ENCODE measurements at regions not wholly inside any gene's neighbourhood (a gene's known extent, or its start where the extent isn't known, plus 50 kb on each side); places are given as distances from the start of the nearest gene placed in this dataset.

DNA sequence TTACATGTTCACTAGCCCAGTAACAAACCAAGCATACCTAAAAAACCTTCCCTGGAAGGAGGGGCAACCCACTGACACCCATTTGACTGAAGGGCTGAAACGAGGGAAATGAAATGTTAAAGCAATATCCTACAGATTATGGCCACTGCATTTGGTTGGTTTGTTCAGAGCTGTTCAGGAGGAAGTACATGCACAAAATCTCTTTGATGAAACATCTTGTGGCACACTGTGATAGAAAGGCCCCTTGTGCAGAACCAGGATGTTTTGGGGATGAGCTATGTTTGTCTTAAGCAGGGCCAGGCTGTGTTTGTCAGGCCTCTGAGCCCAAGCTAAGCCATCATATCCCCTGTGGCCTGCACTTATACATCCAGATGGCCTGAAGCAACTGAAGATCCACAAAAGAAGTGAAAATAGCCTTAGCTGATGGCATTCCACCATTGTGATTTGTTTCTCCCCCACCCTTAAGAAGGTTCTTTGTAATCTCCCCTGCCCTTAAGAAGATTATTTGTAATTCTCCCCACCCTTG is 467.3 kb upstream of the PIK3R1 start:
- no peak for TF ChIP-seq GATA3 (IDR thresholded peaks at IDR 0.05; ENCODE audit: low read depth, low read length)
- TF ChIP-seq GATA2 (IDR thresholded peaks at IDR 0.05; ENCODE audit: low read depth, low read length) = no peak
